ENCODE measurements at regions not wholly inside any gene's neighbourhood (a gene's known extent, or its start where the extent isn't known, plus 50 kb on each side); places are given as distances from the start of the nearest gene placed in this dataset.

DNA sequence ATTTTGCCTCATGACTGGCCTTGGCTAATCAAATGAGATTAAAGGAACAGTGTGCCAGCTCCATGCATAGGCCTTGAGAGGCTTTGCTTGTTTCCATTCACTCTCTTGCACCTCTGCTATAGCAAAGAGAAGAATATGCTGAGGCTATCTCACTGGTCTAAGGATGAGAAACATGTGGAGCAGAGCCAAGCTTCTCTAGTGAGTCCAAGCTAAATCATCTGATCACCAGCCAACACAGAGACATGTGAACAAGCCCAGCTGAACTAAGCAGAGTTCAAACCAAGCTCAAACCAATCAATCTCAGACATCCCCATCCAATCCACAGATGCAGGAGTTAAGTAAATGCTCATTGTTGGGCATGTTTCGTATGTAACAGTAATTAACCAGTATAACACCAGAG, 69.4 kb upstream of the API5 start:
- no peaks in the 10 kb centered on the region for H3K27me3 ChIP-seq
- no peak overlapping the region for H3K4me3 ChIP-seq
- TF ChIP-seq, protein P1, sequence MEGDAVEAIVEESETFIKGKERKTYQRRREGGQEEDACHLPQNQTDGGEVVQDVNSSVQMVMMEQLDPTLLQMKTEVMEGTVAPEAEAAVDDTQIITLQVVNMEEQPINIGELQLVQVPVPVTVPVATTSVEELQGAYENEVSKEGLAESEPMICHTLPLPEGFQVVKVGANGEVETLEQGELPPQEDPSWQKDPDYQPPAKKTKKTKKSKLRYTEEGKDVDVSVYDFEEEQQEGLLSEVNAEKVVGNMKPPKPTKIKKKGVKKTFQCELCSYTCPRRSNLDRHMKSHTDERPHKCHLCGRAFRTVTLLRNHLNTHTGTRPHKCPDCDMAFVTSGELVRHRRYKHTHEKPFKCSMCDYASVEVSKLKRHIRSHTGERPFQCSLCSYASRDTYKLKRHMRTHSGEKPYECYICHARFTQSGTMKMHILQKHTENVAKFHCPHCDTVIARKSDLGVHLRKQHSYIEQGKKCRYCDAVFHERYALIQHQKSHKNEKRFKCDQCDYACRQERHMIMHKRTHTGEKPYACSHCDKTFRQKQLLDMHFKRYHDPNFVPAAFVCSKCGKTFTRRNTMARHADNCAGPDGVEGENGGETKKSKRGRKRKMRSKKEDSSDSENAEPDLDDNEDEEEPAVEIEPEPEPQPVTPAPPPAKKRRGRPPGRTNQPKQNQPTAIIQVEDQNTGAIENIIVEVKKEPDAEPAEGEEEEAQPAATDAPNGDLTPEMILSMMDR (IDR thresholded peaks at IDR 0.05; ENCODE audit: low read depth, low read length) = no peak
- DNase-seq (ENCODE audit: low read depth in 1 of 2, low spot score in 1 of 2) = no peak
- no peaks in the 10 kb centered on the region for H3K36me3 ChIP-seq
- no peaks in the 10 kb centered on the region for H3K9me3 ChIP-seq (ENCODE audit: low read depth)
- H3K27ac ChIP-seq = no peak overlapping the region
- no peaks in the 10 kb centered on the region for H3K4me1 ChIP-seq (ENCODE audit: low read depth)

DNA sequence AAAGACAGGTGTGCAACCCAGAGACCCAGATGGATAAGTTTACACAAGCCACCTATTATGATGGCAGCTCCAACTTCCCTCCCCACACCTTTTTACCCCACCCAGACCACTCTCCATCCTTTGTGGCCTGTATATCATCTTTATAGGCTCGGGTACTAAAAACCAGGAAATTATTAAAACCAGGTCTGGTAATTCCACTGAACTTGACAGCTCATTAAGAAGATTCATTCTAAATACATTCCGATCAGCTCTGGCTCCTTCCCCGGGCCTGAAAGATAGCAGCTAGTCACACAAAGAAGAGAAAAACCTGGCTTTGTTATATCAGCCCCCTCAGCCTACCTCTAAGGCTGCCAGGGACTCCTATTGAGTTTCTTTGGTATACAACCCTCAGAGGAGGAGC, 67.9 kb upstream of the API5 start:
- no peak overlapping the region for H3K27ac ChIP-seq
- no peaks in the 10 kb centered on the region for H3K27me3 ChIP-seq
- no peaks in the 10 kb centered on the region for H3K36me3 ChIP-seq
- no peak for DNase-seq (ENCODE audit: low read depth in 1 of 2, low spot score in 1 of 2)
- no peaks in the 10 kb centered on the region for H3K9me3 ChIP-seq (ENCODE audit: low read depth)
- H3K4me3 ChIP-seq = no peak overlapping the region
- H3K4me1 ChIP-seq (ENCODE audit: low read depth) = no peaks in the 10 kb centered on the region
- TF ChIP-seq, protein P1 (IDR thresholded peaks at IDR 0.05; ENCODE audit: low read depth, low read length) = no peak

GRCh38 chr11:43245466-43245865, 66.3 kb upstream of the API5 start:
- Histone ChIP-seq H3K27ac (no peak overlapping the region), H3K9me3 (ENCODE audit: low read depth) (no peaks in the 10 kb centered on the region), H3K36me3 (no peaks in the 10 kb centered on the region), H3K4me3 (no peak overlapping the region), H3K4me1 (ENCODE audit: low read depth) (no peaks in the 10 kb centered on the region), H3K27me3 (no peaks in the 10 kb centered on the region)
- no peak for DNase-seq (ENCODE audit: low read depth in 1 of 2, low spot score in 1 of 2)
- TF ChIP-seq, protein P1 (IDR thresholded peaks at IDR 0.05; ENCODE audit: low read depth, low read length) = no peak

DNA sequence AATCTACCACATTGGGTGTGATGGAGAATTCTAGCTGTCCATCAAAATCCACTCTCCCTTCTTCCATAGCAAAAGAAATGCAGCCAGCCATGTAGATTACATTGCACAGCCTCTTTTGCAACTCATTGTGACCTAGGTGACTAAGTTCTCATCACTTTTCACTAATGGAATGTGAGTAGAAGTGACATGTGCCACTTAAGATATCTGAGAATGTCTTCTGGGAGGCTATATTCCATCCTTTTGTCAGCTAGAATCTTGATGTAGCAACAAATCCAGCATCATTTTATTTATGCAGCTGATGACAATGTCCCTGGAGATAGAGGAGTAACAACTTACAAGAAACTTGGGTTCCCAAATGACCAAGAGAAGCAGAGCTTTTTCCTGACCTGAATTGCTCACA, 61.5 kb upstream of the API5 start:
- H3K4me3 ChIP-seq = no peak overlapping the region
- TF ChIP-seq, protein P1 (IDR thresholded peaks at IDR 0.05; ENCODE audit: low read depth, low read length) = no peak
- no peaks in the 10 kb centered on the region for H3K27me3 ChIP-seq
- H3K4me1 ChIP-seq (ENCODE audit: low read depth) = no peaks in the 10 kb centered on the region
- no peaks in the 10 kb centered on the region for H3K36me3 ChIP-seq
- no peak for DNase-seq (ENCODE audit: low read depth in 1 of 2, low spot score in 1 of 2)
- no peak overlapping the region for H3K27ac ChIP-seq
- H3K9me3 ChIP-seq (ENCODE audit: low read depth) = no peaks in the 10 kb centered on the region

GRCh38 chr11:43261775-43262174, 50.0 kb upstream of the API5 start:
- Histone ChIP-seq H3K9me3 (ENCODE audit: low read depth) (no peaks in the 10 kb centered on the region), H3K4me3 (no peak overlapping the region), H3K27ac (no peak overlapping the region), H3K27me3 (no peaks in the 10 kb centered on the region), H3K36me3 (no peaks in the 10 kb centered on the region), H3K4me1 (ENCODE audit: low read depth) (no peaks in the 10 kb centered on the region)
- TF ChIP-seq, protein P1 (IDR thresholded peaks at IDR 0.05; ENCODE audit: low read depth, low read length) = no peak
- no peak for DNase-seq (ENCODE audit: low read depth in 1 of 2, low spot score in 1 of 2)

Measured in cardiac muscle cell (in vitro differentiated cells and primary cell).